Neuronal stem cell (in vitro differentiated cells): ENCODE measurements at regions not wholly inside any gene's neighbourhood (a gene's known extent, or its start where the extent isn't known, plus 50 kb on each side); places are given as distances from the start of the nearest gene placed in this dataset.

Experiments
- DNase-seq: peaks from one replicate; pipeline ENCODE4 v3.0.0-alpha.2; 2013; ENCODE audit warnings: low spot score
- H2AFZ ChIP-seq: one replicate; pipeline ENCODE4 v1.6.1; 2013; ENCODE audit warnings: mild to moderate bottlenecking, low read length, inconsistent platforms
- H2AK5ac ChIP-seq: 2 replicates; pipeline ENCODE4 v1.6.1; 2013; ENCODE audit warnings: low read depth, mild to moderate bottlenecking, inconsistent platforms, low read length, moderate library complexity, mixed read lengths
- H2BK120ac ChIP-seq: 2 replicates; pipeline ENCODE4 v1.6.1; 2013; ENCODE audit warnings: low read depth, mild to moderate bottlenecking, inconsistent platforms, low read length, moderate library complexity, mixed read lengths
- H2BK12ac ChIP-seq: one replicate; pipeline ENCODE4 v1.6.1; 2013; ENCODE audit warnings: low read length, inconsistent platforms
- H2BK15ac ChIP-seq: 2 replicates; pipeline ENCODE4 v1.6.1; 2013; ENCODE audit warnings: mild to moderate bottlenecking, low read length, inconsistent platforms, mixed read lengths
- H2BK5ac ChIP-seq: one replicate; pipeline ENCODE4 v1.6.1; 2013; ENCODE audit warnings: inconsistent platforms, mild to moderate bottlenecking, low read length, moderate library complexity
- H3K14ac ChIP-seq: one replicate; pipeline ENCODE4 v1.6.1; 2013; ENCODE audit warnings: low read length, inconsistent platforms
- H3K18ac ChIP-seq: 2 replicates; pipeline ENCODE4 v1.6.1; 2013; ENCODE audit warnings: low read length, inconsistent platforms
- H3K23ac ChIP-seq: 2 replicates; pipeline ENCODE4 v1.6.1; 2013; ENCODE audit warnings: low read depth, mild to moderate bottlenecking, mixed read lengths, low read length, inconsistent platforms; ENCODE audit not compliant: poor library complexity
- H3K27ac ChIP-seq: replicated peaks from 3 replicates; pipeline ENCODE4 v1.5.1; 2013; ENCODE audit warnings: low read length, inconsistent platforms
- H3K27me3 ChIP-seq, 3 experiments: 2 replicates each; pipeline ENCODE4 v1.6.1; 2013; ENCODE audit warnings: low read length in 3 of 3, mild to moderate bottlenecking in 2 of 3, inconsistent platforms in 1 of 3, low read depth in 1 of 3, mixed read lengths in 1 of 3, moderate library complexity in 1 of 3; ENCODE audit not compliant: control insufficient read depth in 3 of 3, insufficient read depth in 3 of 3
- H3K36me3 ChIP-seq, 2 donors: replicated peaks in 1 of 2; 2 replicates each; pipeline ENCODE4 v1.6.1; 2013; ENCODE audit warnings: low read length in 2 of 2; ENCODE audit not compliant: control insufficient read depth in 2 of 2, insufficient read depth in 2 of 2
- H3K4ac ChIP-seq: 2 replicates; pipeline ENCODE4 v1.6.1; 2013; ENCODE audit warnings: inconsistent platforms, mild to moderate bottlenecking, low read length, moderate library complexity
- H3K4me1 ChIP-seq, 2 donors: 1 replicate in 1 of 2; 2 replicates in 1 of 2; pipeline ENCODE4 v1.6.1; 2013; ENCODE audit warnings: low read length in 2 of 2, low read depth in 1 of 2; ENCODE audit not compliant: control insufficient read depth in 2 of 2, insufficient read depth in 1 of 2
- H3K4me2 ChIP-seq: one replicate; pipeline ENCODE4 v1.6.1; 2013; ENCODE audit warnings: mild to moderate bottlenecking, low read length, inconsistent platforms; ENCODE audit not compliant: insufficient read depth, poor library complexity, severe bottlenecking
- H3K4me3 ChIP-seq, 2 donors: 2 replicates each; pipeline ENCODE4 v1.5.1; 2013; ENCODE audit warnings: low read length in 2 of 2, mild to moderate bottlenecking in 2 of 2, inconsistent platforms in 1 of 2, moderate library complexity in 1 of 2
- H3K79me1 ChIP-seq: one replicate; pipeline ENCODE4 v1.6.1; 2013; ENCODE audit warnings: low read depth, mild to moderate bottlenecking, inconsistent platforms, low read length, moderate library complexity
- H3K9ac ChIP-seq: one replicate; pipeline ENCODE4 v1.6.1; 2013; ENCODE audit warnings: mild to moderate bottlenecking, low read depth, low read length, inconsistent platforms; ENCODE audit not compliant: poor library complexity
- H3K9me3 ChIP-seq, 2 donors: replicated peaks in 1 of 2; 2 replicates each; pipeline versions ENCODE3 to v1.6.1; 2013; ENCODE audit warnings: low read length in 2 of 2, mild to moderate bottlenecking in 2 of 2, inconsistent platforms in 1 of 2, low read depth in 1 of 2, mixed read lengths in 1 of 2, moderate library complexity in 1 of 2; ENCODE audit not compliant: control insufficient read depth in 2 of 2, insufficient read depth in 1 of 2
- H4K8ac ChIP-seq: one replicate; pipeline ENCODE4 v1.6.1; 2013; ENCODE audit warnings: low read depth, mild to moderate bottlenecking, inconsistent platforms, low read length, moderate library complexity
- H4K91ac ChIP-seq: one replicate; pipeline ENCODE4 v1.6.1; 2013; ENCODE audit warnings: low read length, low read depth, mild to moderate bottlenecking, inconsistent platforms; ENCODE audit not compliant: poor library complexity
- WGBS, 2 donors: extraction: QIAGEN DNeasy Blood & Tissue Kit; methylation state at CpG; one replicate each; pipeline ENCODE4 v1.1.7; 2013; ENCODE audit warnings: missing lambda C conversion rate in 2 of 2, mixed read lengths in 1 of 2; ENCODE audit not compliant: insufficient read length in 2 of 2, insufficient replicate concordance in 1 of 2; ENCODE audit errors: extremely low coverage in 2 of 2; 5-methylcytosine and 5-hydroxymethylcytosine counted together

GRCh38 chr2:234747032-234747431 lies 204.8 kb upstream of the SH3BP4 start:
- no peak overlapping the region for H3K14ac ChIP-seq
- no peaks in the 10 kb centered on the region for H3K79me1 ChIP-seq
- no peak overlapping the region for H2BK5ac ChIP-seq
- no peak overlapping the region for H4K91ac ChIP-seq
- H3K4me3 ChIP-seq = no peak overlapping the region
- no peak overlapping the region for H2AK5ac ChIP-seq
- peaks cover 0 to 9% of the 10 kb centered on the region in 2 donors for H3K9me3 ChIP-seq
- no peak overlapping the region for H2BK120ac ChIP-seq
- H2AFZ ChIP-seq = no peak overlapping the region
- H3K4me1 ChIP-seq = peaks cover 0 to 2% of the 10 kb centered on the region in 2 donors
- no peak overlapping the region for H3K9ac ChIP-seq
- H2BK15ac ChIP-seq = no peak overlapping the region
- H3K27me3 ChIP-seq = no peaks in the 10 kb centered on the region
- no peak for DNase-seq
- H3K4ac ChIP-seq = no peak overlapping the region
- no peaks in the 10 kb centered on the region for H3K36me3 ChIP-seq
- H2BK12ac ChIP-seq = no peak overlapping the region
- H3K18ac ChIP-seq = no peak overlapping the region
- no peak overlapping the region for H3K23ac ChIP-seq
- no peak overlapping the region for H3K4me2 ChIP-seq
- H3K27ac ChIP-seq = no peak overlapping the region
- H4K8ac ChIP-seq = no peak overlapping the region

GRCh38 chr2:234745347-234745746 lies 206.5 kb upstream of the SH3BP4 start:
- no peak overlapping the region for H2BK15ac ChIP-seq
- WGBS, 2 donors = no CpG with 5 or more reads among the region's 1 CpG
- no peaks in the 10 kb centered on the region for H3K36me3 ChIP-seq
- no peak overlapping the region for H2BK5ac ChIP-seq
- no peak overlapping the region for H2AFZ ChIP-seq
- no peaks in the 10 kb centered on the region for H3K79me1 ChIP-seq
- H2BK120ac ChIP-seq = no peak overlapping the region
- no peaks in the 10 kb centered on the region for H3K4me1 ChIP-seq
- no peak overlapping the region for H3K4ac ChIP-seq
- peaks cover 0 to 12% of the 10 kb centered on the region in 2 donors for H3K9me3 ChIP-seq
- DNase-seq = no peak
- no peak overlapping the region for H3K4me3 ChIP-seq
- no peak overlapping the region for H2BK12ac ChIP-seq
- no peak overlapping the region for H4K8ac ChIP-seq
- H3K27ac ChIP-seq = no peak overlapping the region
- no peak overlapping the region for H3K14ac ChIP-seq
- no peak overlapping the region for H3K18ac ChIP-seq
- no peak overlapping the region for H3K23ac ChIP-seq
- H3K9ac ChIP-seq = no peak overlapping the region
- H2AK5ac ChIP-seq = no peak overlapping the region
- no peaks in the 10 kb centered on the region for H3K27me3 ChIP-seq
- no peak overlapping the region for H4K91ac ChIP-seq
- no peak overlapping the region for H3K4me2 ChIP-seq

- Histone ChIP-seq H2BK120ac (no peak overlapping the region), H3K27me3 (no peaks in the 10 kb centered on the region), H3K4me1 (no peaks in the 10 kb centered on the region), H3K4ac (no peak overlapping the region), H3K4me2 (no peak overlapping the region), H2BK15ac (no peak overlapping the region), H3K4me3 (no peak overlapping the region), H2AK5ac (no peak overlapping the region), H3K14ac (no peak overlapping the region), H3K9ac (no peak overlapping the region), H3K36me3 (no peaks in the 10 kb centered on the region), H4K91ac (no peak overlapping the region), H2BK5ac (no peak overlapping the region), H2BK12ac (no peak overlapping the region), H4K8ac (no peak overlapping the region), H3K18ac (no peak overlapping the region), H2AFZ (peak overlapping the region; percentile 59), H3K27ac (no peak overlapping the region), H3K9me3 (peaks cover 0 to 3% of the 10 kb centered on the region in 2 donors), H3K79me1 (no peaks in the 10 kb centered on the region), H3K23ac (no peak overlapping the region)
- no peak for DNase-seq
These were observed 209.8 kb upstream of the SH3BP4 start for GRCh38 chr2:234741976-234742375.

- Histone ChIP-seq H3K14ac (no peak overlapping the region), H2AFZ (no peak overlapping the region), H4K91ac (no peak overlapping the region), H3K27me3 (no peaks in the 10 kb centered on the region), H3K79me1 (no peaks in the 10 kb centered on the region), H3K4me1 (no peaks in the 10 kb centered on the region), H3K4ac (no peak overlapping the region), H2BK12ac (no peak overlapping the region), H2AK5ac (no peak overlapping the region), H3K9ac (no peak overlapping the region), H3K27ac (no peak overlapping the region), H3K4me3 (no peak overlapping the region), H3K23ac (no peak overlapping the region), H4K8ac (no peak overlapping the region), H2BK5ac (no peak overlapping the region), H2BK15ac (no peak overlapping the region), H2BK120ac (no peak overlapping the region), H3K4me2 (no peak overlapping the region), H3K9me3 (peaks cover 2 to 12% of the 10 kb centered on the region in 2 donors), H3K18ac (no peak overlapping the region), H3K36me3 (no peaks in the 10 kb centered on the region)
- no peak for DNase-seq
These were observed 212.8 kb upstream of the SH3BP4 start for GRCh38 chr2:234739061-234739460.
